ENCODE measurements at regions not wholly inside any gene's neighbourhood (a gene's known extent, or its start where the extent isn't known, plus 50 kb on each side); places are given as distances from the start of the nearest gene placed in this dataset.
"Not testable (repeated sequence)": the region's sequence is repeated elsewhere in the genome, so short reads cannot be mapped to it uniquely, and the experiment has no call there.

GRCh38 chr12:25311506-25311905 lies 60.8 kb upstream of the KRAS start:
- no peaks in the 10 kb centered on the region for H3K4me1 Mint-ChIP-seq

GRCh38 chr12:25310071-25310470 lies 59.3 kb upstream of the KRAS start:
- H3K9me3 Mint-ChIP-seq; H3K27me3 Mint-ChIP-seq (ENCODE audit: low read depth); DNase-seq (ENCODE audit: low read depth, low spot score); H3K4me1 Mint-ChIP-seq; H3K27ac Mint-ChIP-seq (ENCODE audit: unreplicated experiment); H3K36me3 Mint-ChIP-seq (ENCODE audit: low read depth); H3K4me3 Mint-ChIP-seq: not testable (repeated sequence)

More at GRCh38 chr12:25311506-25311905, 60.8 kb upstream of the KRAS start:
- peaks cover 3% of the 10 kb centered on the region for H3K36me3 Mint-ChIP-seq (ENCODE audit: low read depth)
- H3K27me3 Mint-ChIP-seq (ENCODE audit: low read depth) = peaks cover under 1% of the 10 kb centered on the region
- H3K9me3 Mint-ChIP-seq = peaks cover 8% of the 10 kb centered on the region
- DNase-seq (ENCODE audit: low read depth, low spot score) = no peak
- H3K27ac Mint-ChIP-seq (ENCODE audit: unreplicated experiment) = no peak overlapping the region
- TF ChIP-seq, protein P1, sequence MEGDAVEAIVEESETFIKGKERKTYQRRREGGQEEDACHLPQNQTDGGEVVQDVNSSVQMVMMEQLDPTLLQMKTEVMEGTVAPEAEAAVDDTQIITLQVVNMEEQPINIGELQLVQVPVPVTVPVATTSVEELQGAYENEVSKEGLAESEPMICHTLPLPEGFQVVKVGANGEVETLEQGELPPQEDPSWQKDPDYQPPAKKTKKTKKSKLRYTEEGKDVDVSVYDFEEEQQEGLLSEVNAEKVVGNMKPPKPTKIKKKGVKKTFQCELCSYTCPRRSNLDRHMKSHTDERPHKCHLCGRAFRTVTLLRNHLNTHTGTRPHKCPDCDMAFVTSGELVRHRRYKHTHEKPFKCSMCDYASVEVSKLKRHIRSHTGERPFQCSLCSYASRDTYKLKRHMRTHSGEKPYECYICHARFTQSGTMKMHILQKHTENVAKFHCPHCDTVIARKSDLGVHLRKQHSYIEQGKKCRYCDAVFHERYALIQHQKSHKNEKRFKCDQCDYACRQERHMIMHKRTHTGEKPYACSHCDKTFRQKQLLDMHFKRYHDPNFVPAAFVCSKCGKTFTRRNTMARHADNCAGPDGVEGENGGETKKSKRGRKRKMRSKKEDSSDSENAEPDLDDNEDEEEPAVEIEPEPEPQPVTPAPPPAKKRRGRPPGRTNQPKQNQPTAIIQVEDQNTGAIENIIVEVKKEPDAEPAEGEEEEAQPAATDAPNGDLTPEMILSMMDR (conservative IDR thresholded peaks at IDR 0.05) = no peak
- H3K4me3 Mint-ChIP-seq = no peak overlapping the region

DNA sequence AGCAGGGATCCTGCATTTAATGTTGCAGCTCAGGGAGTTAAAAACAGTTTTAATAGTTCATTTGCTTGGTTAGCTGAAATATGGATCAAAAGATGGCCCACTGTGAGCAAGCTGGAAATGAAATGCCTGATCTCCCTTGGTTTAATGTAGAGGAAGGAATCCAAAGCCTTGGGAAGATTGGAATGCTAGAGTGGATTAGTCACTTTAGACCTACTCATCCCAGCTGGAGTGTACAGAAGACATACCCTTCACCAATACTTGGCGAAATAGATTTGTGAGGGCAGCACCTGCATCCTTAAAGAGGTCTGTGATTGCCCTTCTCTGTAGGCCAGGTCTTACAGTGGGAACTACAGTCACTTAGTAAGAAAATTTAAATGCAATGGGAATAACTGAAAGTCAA lies 58.0 kb upstream of the KRAS start:
- Mint-ChIP-seq H3K36me3 (ENCODE audit: low read depth) (no peaks in the 10 kb centered on the region), H3K9me3 (peaks cover 5% of the 10 kb centered on the region), H3K27me3 (ENCODE audit: low read depth) (peaks cover 8% of the 10 kb centered on the region), H3K4me3 (no peak overlapping the region), H3K4me1 (no peaks in the 10 kb centered on the region), H3K27ac (ENCODE audit: unreplicated experiment) (no peak overlapping the region)
- no peak for DNase-seq (ENCODE audit: low read depth, low spot score)
- TF ChIP-seq, protein P1 (conservative IDR thresholded peaks at IDR 0.05) = no peak

GRCh38 chr12:25307818-25308217 lies 57.1 kb upstream of the KRAS start:
- H3K27ac Mint-ChIP-seq (ENCODE audit: unreplicated experiment) = no peak overlapping the region
- no peak for DNase-seq (ENCODE audit: low read depth, low spot score)
- no peaks in the 10 kb centered on the region for H3K4me1 Mint-ChIP-seq
- no peaks in the 10 kb centered on the region for H3K36me3 Mint-ChIP-seq (ENCODE audit: low read depth)
- TF ChIP-seq, protein P1 (conservative IDR thresholded peaks at IDR 0.05) = no peak
- H3K9me3 Mint-ChIP-seq = peaks cover 2% of the 10 kb centered on the region
- H3K4me3 Mint-ChIP-seq = no peak overlapping the region
- H3K27me3 Mint-ChIP-seq (ENCODE audit: low read depth) = peaks cover 8% of the 10 kb centered on the region

DNA sequence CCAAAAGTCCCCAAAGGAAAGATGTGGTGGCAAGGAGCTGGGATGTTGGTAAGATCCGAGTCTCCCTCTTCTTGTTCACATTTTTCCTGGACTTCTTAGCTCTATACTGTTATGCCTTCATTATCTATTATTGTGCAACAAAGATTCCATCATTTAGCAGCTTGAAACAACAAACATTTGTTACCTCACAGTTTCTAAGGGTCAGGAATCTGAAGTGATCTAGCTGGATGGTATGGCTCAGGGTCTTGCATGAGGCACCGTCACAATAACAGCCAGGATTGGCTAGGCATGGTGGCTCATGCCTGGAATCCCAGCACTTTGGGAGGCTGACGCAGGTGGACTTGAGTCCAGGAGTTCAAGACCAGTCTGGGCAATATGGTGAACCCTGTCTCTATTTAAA lies 51.1 kb upstream of the KRAS start:
- Mint-ChIP-seq H3K27me3 (ENCODE audit: low read depth) (peaks cover 8% of the 10 kb centered on the region), H3K4me3 (no peak overlapping the region), H3K36me3 (ENCODE audit: low read depth) (no peaks in the 10 kb centered on the region), H3K9me3 (peaks cover 2% of the 10 kb centered on the region), H3K27ac (ENCODE audit: unreplicated experiment) (no peak overlapping the region), H3K4me1 (no peaks in the 10 kb centered on the region)
- no peak for DNase-seq (ENCODE audit: low read depth, low spot score)
- TF ChIP-seq, protein P1 (conservative IDR thresholded peaks at IDR 0.05) = no peak

Measured in neural crest cell (in vitro differentiated cells).